ENCODE measurements at regions not wholly inside any gene's neighbourhood (a gene's known extent, or its start where the extent isn't known, plus 50 kb on each side); places are given as distances from the start of the nearest gene placed in this dataset.
"Not testable (repeated sequence)": the region's sequence is repeated elsewhere in the genome, so short reads cannot be mapped to it uniquely, and the experiment has no call there.

DNA sequence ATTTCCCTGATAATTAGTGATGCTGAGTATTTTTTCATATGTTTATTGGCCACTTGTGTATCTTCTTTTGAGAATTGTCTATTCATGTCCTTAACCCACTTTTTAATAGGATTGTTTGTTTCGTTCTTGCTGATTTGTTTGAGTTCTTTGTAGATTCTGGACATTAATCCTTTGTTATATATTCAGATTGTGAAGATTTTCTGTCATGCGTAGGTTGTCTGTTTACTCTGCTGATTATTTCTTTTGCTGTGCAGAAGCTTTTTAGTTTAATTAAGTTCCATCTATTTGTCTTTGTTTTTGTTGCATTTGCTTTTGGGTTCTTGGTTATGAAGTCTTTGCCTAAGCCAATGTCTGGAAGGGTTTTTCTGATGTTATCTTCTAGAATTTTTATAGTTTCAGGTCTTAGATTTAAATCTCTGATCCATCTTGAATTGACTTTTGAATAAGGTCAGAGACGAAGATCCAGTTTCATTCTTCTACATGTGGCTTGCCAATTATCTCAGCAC is 438.4 kb upstream of the TBL1XR1 start:
- WGBS = 83% methylated on average over 3 of the region's 3 CpGs

DNA sequence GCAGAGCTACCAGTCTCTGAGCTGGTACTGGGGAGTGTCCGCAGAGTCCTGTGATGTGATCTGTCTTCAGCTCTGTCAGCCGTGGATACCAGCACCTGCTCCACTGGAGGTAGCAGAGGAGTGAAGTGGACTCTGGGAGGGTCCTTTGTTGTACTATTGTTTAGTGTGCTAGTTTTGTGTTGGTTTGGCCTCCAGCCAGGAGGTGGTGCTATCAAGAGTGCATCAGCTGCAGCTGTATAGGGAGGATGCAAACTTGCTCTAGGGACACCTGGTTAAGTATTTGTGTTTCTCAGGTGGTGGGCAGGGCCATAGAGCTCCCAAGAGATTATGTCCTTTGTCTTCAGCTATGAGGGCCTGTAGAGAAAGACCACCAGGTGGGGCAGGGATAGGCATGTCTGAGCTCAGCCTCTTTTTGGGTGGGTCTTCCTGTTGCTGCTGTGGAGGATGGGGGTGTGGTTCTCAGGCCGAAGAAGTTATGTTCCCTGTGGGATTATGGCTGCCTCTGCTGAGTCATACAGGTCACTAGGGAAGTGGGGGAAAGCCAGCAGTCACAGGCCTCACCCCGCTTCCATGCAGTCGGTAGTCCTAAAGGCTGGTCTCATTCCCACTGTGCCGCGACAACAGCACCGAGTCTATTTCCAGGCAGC is 443.2 kb upstream of the TBL1XR1 start:
- TF ChIP-seq FOXA2 (IDR thresholded peaks at IDR 0.05) (no peak), SP1 (IDR thresholded peaks at IDR 0.05) (no peak), FOXA1 (IDR thresholded peaks at IDR 0.05) (no peak), JUND (IDR thresholded peaks at IDR 0.05) (no peak), RXRA (IDR thresholded peaks at IDR 0.05) (no peak), RAD21 (IDR thresholded peaks at IDR 0.05) (no peak), TAF1 (conservative IDR thresholded peaks at IDR 0.05) (no peak), YY1 (IDR thresholded peaks at IDR 0.05) (no peak), EGR1 (IDR thresholded peaks at IDR 0.05; ENCODE audit: low read depth in 2 of 2) (no peak), NR2F2 (IDR thresholded peaks at IDR 0.05) (no peak), GABPA (IDR thresholded peaks at IDR 0.05 in 1 of 2, conservative IDR thresholded peaks at IDR 0.05 in 1 of 2) (no peak), HNF4G (IDR thresholded peaks at IDR 0.05) (no peak), HNF4A (conservative IDR thresholded peaks at IDR 0.05) (no peak)
- TF ChIP-seq, protein P1, sequence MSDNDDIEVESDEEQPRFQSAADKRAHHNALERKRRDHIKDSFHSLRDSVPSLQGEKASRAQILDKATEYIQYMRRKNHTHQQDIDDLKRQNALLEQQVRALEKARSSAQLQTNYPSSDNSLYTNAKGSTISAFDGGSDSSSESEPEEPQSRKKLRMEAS (IDR thresholded peaks at IDR 0.05) = no peak
- TF ChIP-seq, protein P2, sequence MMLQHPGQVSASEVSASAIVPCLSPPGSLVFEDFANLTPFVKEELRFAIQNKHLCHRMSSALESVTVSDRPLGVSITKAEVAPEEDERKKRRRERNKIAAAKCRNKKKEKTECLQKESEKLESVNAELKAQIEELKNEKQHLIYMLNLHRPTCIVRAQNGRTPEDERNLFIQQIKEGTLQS (IDR thresholded peaks at IDR 0.05) = no peak
- TF ChIP-seq, protein P3, sequence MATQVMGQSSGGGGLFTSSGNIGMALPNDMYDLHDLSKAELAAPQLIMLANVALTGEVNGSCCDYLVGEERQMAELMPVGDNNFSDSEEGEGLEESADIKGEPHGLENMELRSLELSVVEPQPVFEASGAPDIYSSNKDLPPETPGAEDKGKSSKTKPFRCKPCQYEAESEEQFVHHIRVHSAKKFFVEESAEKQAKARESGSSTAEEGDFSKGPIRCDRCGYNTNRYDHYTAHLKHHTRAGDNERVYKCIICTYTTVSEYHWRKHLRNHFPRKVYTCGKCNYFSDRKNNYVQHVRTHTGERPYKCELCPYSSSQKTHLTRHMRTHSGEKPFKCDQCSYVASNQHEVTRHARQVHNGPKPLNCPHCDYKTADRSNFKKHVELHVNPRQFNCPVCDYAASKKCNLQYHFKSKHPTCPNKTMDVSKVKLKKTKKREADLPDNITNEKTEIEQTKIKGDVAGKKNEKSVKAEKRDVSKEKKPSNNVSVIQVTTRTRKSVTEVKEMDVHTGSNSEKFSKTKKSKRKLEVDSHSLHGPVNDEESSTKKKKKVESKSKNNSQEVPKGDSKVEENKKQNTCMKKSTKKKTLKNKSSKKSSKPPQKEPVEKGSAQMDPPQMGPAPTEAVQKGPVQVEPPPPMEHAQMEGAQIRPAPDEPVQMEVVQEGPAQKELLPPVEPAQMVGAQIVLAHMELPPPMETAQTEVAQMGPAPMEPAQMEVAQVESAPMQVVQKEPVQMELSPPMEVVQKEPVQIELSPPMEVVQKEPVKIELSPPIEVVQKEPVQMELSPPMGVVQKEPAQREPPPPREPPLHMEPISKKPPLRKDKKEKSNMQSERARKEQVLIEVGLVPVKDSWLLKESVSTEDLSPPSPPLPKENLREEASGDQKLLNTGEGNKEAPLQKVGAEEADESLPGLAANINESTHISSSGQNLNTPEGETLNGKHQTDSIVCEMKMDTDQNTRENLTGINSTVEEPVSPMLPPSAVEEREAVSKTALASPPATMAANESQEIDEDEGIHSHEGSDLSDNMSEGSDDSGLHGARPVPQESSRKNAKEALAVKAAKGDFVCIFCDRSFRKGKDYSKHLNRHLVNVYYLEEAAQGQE (IDR thresholded peaks at IDR 0.05) = no peak
- TF ChIP-seq, protein P4, sequence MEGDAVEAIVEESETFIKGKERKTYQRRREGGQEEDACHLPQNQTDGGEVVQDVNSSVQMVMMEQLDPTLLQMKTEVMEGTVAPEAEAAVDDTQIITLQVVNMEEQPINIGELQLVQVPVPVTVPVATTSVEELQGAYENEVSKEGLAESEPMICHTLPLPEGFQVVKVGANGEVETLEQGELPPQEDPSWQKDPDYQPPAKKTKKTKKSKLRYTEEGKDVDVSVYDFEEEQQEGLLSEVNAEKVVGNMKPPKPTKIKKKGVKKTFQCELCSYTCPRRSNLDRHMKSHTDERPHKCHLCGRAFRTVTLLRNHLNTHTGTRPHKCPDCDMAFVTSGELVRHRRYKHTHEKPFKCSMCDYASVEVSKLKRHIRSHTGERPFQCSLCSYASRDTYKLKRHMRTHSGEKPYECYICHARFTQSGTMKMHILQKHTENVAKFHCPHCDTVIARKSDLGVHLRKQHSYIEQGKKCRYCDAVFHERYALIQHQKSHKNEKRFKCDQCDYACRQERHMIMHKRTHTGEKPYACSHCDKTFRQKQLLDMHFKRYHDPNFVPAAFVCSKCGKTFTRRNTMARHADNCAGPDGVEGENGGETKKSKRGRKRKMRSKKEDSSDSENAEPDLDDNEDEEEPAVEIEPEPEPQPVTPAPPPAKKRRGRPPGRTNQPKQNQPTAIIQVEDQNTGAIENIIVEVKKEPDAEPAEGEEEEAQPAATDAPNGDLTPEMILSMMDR (IDR thresholded peaks at IDR 0.05; ENCODE audit: low read depth, low read length, missing input control) = no peak
- TF ChIP-seq, protein P5, sequence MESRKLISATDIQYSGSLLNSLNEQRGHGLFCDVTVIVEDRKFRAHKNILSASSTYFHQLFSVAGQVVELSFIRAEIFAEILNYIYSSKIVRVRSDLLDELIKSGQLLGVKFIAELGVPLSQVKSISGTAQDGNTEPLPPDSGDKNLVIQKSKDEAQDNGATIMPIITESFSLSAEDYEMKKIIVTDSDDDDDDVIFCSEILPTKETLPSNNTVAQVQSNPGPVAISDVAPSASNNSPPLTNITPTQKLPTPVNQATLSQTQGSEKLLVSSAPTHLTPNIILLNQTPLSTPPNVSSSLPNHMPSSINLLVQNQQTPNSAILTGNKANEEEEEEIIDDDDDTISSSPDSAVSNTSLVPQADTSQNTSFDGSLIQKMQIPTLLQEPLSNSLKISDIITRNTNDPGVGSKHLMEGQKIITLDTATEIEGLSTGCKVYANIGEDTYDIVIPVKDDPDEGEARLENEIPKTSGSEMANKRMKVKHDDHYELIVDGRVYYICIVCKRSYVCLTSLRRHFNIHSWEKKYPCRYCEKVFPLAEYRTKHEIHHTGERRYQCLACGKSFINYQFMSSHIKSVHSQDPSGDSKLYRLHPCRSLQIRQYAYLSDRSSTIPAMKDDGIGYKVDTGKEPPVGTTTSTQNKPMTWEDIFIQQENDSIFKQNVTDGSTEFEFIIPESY (IDR thresholded peaks at IDR 0.05) = no peak
- DNase-seq (ENCODE audit: low spot score) = no peak
- no peak overlapping the region for H3K27ac ChIP-seq (ENCODE audit: low read depth in 1 of 2, low read length in 2 of 2)

More for the DNA sequence above, 438.4 kb upstream of the TBL1XR1 start:
- not testable (repeated sequence) for DNase-seq (ENCODE audit: low spot score); H3K27me3 ChIP-seq (ENCODE audit: control insufficient read depth in 4 of 4, insufficient read depth in 4 of 4, low read length in 3 of 4); H3K36me3 ChIP-seq (ENCODE audit: control insufficient read depth in 4 of 4, insufficient read depth in 3 of 4, low read depth in 1 of 4, low read length in 3 of 4); H3K4me1 ChIP-seq (ENCODE audit: control insufficient read depth in 4 of 4, insufficient read depth in 4 of 4, low read length in 3 of 4); H3K4me3 ChIP-seq (ENCODE audit: low read depth in 1 of 3, low read length in 3 of 3); H3K9ac ChIP-seq (ENCODE audit: low read depth in 1 of 2, low read length in 2 of 2); H3K27ac ChIP-seq (ENCODE audit: low read depth in 1 of 2, low read length in 2 of 2); H3K9me3 ChIP-seq (ENCODE audit: control insufficient read depth in 4 of 4, low read length in 3 of 4)

More for the DNA sequence above, 443.2 kb upstream of the TBL1XR1 start:
- Histone ChIP-seq H3K27me3 (ENCODE audit: control insufficient read depth in 4 of 4, insufficient read depth in 4 of 4, low read length in 3 of 4) (no peaks in the 10 kb centered on the region), H3K36me3 (ENCODE audit: control insufficient read depth in 4 of 4, insufficient read depth in 3 of 4, low read depth in 1 of 4, low read length in 3 of 4) (no peaks in the 10 kb centered on the region), H3K4me3 (ENCODE audit: low read depth in 1 of 3, low read length in 3 of 3) (no peak overlapping the region), H3K9ac (ENCODE audit: low read depth in 1 of 2, low read length in 2 of 2) (no peak overlapping the region), H3K9me3 (ENCODE audit: control insufficient read depth in 4 of 4, low read length in 3 of 4) (no peaks in the 10 kb centered on the region), H3K4me1 (ENCODE audit: control insufficient read depth in 4 of 4, insufficient read depth in 4 of 4, low read length in 3 of 4) (no peaks in the 10 kb centered on the region)
- 81% methylated on average over 8 of the region's 8 CpGs for WGBS
